GM19438 (cell line): ENCODE measurements at regions not wholly inside any gene's neighbourhood (a gene's known extent, or its start where the extent isn't known, plus 50 kb on each side); places are given as distances from the start of the nearest gene placed in this dataset.

ENCODE experiments used
- ATAC-seq: cut with Tn5 transposase; IDR thresholded peaks from one replicate; pipeline ENCODE4 v1.9.1; 2021; ENCODE audit warnings: low read depth; ENCODE audit not compliant: unreplicated experiment

DNA sequence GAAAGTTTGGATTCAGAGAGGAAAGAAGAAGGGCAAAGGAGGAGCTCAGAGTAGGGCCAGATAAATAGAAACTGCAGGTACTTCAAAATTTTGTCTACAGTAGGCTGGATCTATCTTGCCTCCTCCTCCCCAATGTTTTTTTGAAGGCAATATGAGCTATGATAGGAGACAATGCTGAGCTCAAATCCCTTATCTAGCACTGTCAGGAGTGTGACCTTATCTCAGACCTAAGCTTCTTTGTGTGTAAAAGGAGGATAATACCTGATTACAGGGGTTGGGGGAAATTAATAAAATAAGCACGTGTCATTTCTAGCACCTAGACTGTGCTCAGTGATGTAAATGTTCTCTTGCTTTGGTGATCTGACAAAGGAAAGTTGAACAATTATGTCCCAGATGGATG lies 137.8 kb upstream of the CD180 start:
- no peak for ATAC-seq

DNA sequence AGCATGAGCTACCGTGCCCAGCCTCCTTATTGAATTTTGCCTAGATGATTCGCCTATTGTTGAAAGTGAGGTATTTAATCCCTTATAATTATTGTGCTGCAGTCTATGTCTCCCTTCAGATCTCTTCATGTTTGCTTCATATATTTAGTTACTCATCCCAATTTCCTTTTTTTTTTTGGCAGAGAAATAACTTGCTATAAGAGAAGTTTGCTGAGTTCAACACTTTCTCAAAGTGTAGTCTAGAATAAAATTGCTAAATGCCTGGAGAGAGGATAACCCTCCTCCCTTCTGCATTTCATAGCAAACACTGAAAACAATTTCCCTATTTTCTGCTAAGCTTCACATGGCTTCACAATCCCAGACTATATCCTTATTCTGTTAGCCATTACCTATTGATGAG lies 136.6 kb upstream of the CD180 start:
- ATAC-seq = no peak

DNA sequence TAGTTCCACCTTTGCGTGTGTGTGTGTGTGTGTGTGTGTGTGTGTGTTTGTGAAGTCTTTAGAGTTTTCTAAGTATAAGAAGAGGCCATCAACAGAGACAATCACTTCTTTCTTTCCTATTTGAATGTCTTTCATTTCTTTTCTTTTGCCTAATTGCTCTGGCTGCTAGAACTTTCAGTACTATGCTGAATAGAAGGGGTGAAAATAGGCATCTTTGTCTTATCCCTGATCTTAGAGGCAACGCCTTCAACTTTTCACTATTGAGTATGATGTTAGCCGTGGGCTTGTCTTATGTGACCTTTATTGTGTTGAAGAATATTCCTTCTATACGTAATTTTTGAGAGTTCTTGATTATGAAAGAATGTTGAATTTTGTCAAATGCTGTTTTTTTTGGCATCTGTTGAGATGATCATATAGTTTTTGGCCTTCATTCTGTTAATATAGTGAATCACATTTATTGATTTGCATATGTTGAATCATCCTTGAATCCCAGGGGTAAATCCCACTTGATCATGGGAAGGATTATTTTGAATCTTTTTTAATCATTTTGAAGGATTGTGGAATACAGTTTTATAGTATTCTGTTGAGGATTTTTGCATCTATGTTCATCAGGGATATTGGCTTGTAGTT lies 134.8 kb upstream of the CD180 start:
- no peak for ATAC-seq

DNA sequence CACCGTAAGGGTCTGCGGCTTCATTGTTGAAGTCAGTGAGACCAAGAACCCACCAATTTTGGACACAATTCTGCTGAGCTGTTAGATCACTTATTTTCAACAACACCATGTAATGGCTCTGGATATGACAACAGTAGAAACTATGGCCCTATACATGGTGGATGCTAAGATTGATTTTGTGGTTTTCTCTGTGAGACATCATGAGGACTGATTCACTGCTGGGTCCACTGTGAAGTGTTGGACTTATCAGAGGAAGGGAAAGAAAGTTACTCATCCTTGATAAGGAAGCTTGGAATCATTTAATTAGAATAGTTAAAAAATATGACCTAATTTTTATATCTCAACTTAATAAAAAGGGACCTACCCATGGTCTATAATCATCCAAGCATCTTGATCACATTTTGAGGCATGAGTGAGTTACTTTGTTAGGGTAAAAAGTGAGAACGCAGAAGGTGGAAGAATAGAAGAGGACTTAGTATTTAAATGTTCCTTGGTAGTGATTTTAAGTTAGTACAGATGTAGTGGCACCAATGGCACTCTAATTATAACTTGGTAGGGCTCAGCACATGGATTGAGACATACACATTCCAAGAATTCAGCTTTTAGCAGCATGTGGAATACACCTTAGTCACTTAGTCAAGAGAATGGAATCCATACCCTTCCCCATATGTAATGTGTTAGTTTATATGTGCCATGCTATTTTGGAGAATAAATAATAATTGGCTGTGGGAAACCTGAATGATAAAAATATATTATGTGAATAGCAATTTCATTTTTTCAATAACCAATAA lies 123.5 kb upstream of the CD180 start:
- no peak for ATAC-seq

DNA sequence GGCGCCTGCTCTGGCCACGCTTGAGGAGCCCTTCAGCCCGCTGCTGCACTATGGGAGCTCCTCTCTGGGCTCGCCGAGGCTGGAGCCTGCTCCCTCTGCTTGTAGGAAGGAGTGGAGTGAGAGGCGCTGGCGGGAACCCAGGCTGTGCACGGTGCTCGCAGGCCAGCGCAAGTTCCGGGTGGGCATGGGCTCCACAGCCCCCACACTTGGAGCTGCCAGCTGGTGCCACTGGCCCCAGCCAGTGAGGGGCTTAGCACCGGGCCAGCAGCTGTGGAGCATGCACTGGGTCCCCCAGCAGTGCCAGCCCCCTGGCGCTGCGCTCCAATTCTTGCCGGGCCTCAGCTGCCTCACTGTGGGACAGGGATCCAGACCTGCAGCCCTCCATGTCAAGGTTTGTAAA lies 122.1 kb upstream of the CD180 start:
- no peak for ATAC-seq

DNA sequence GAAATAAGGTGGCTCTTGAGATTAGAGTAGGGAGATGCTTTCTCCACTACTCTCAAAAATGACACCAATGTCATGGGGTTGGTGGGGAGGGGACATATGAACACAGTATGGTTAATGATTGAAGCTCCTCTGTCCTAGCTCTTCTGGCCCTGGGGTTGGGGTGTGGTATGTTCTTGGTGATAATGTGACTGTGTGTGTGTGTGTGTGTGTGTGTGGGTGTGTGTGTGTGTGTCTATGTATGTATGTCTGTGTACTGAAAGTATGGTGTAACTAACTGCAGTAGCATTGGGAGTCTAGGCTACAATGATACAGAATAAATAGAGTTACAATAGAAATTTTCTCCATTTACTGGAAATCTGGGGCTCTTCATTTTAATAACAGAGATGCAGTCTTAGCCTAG lies 121.0 kb upstream of the CD180 start:
- no peak for ATAC-seq

DNA sequence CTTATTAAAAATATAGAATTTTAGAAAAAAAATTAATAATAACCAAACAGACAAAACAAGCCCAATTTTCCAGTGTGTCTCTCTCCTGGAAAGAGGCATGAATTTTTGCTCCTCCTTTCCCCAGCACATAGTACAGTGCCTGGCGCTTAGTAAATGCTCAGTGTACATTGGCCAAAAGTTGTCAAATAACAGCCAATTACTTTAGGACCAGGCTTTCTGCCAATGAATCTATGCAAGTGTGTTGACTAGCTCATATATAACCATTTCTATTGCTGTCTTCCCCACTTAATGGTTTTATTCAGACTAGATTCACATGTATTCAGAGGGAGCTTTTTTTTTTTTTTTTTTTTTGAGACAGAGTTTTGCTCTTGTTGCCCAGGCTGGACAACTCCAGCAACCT lies 120.1 kb upstream of the CD180 start:
- no peak for ATAC-seq

DNA sequence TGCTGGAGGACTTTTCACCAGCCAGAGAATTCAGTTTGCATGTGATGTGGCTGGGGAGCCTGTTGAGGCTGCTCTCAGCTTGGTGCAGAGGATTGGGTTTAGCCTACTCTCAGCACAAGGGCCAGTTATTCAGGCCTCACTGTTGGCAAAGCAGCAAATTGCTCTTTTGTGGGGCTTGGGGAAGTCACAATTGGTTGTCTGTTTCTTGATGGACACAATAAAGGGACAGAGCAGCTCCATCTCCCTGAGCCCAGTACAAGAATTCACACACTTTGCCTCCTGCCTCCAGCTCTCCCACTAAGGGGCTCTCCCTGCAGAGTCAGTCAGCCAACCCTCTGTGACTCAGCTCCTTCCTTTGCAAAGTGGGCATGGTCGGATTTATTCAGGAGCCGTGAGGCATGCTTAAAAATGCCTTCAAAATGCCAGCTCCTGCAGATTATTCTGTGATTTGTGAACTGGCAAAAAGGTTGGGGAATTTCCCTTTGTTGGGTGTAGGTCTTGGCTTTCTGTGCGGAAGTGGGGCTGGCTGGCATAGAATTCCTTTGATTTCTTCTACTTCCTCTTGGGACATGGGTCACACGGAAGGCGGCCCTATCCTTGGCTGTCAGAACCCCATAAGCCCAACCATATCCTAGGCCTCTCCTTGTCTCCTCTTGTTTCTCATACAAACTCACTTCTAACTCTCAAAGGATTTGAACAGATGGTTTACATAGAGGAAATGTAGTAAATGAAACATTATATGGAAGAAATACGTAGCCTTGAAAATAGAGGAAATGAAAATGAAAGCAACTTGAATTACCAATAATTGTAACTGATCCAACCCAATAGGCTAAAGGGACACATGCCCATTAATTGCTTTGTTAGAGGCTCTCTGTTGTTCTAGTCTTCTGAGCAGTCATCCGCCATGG lies 118.7 kb upstream of the CD180 start:
- ATAC-seq = no peak

DNA sequence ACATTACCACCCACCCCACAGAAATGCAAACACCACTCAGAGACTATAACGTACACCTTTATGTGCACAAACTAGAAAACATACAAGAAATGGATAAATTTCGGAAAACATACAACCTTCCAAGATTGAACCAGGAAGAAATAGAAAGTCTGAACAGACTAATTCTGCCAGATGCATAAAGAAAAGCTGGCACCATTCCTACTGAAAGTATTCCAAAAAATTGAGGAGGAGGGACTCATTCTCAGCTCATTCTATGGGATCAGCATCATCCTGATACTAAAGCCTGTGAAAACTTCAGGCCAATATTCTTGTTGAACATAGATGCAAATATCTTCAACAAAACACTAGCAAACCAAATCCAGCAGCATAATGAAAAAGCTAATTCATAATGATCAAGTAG lies 115.1 kb upstream of the CD180 start:
- ATAC-seq = no peak

DNA sequence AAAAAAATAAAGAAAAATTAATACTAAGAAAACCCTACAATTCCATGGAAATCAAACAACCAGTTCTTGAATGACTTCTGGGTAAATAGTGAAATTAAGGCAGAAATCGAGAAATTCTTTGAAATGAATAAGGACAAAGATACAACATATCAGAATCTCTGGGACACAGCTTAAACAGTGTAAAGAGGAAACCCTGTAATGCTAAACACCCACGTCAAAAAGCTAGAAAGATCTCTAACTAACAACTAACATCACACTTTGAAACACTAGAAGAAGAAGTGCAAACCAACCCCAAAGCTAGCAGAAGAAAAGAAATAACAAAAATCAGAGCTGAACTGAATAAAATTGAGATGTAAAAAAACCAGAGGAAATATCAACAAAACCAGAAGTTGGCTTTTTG lies 114.6 kb upstream of the CD180 start:
- no peak for ATAC-seq

DNA sequence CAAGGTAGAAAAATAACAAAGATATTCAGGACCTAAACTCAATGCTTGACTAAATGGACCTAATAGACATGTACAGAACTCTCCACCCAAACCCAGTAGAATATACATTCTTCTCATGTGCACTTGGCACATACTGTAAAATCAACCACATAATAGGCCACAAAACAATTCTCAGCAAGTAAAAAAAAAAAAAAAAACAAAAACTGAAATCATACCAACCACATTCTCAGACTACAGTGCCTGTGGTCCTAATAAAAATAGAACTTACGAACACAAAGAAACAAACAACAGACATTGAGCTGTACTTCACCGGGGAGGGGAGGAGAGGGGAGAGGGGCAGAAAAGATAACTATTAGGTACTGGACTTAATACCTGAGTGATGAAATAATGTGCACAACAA lies 114.1 kb upstream of the CD180 start:
- no peak for ATAC-seq

DNA sequence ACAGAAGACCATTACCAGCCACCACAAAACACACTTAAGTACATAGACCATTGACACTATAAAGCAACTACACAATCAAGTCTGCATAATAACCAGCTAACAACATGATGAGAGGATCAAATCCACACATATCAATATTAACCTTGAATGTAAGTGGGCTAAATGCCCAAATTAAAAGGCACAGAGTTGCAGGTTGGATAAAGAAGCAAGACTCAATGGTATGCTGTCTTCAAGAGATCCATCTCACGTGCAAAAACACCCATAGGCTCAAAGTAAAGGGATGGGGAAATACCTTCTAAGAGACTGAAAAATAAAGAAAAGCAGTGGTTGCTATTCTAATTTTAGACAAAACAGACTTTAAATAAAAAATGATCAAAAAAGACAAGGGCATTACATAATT lies 113.6 kb upstream of the CD180 start:
- no peak for ATAC-seq

DNA sequence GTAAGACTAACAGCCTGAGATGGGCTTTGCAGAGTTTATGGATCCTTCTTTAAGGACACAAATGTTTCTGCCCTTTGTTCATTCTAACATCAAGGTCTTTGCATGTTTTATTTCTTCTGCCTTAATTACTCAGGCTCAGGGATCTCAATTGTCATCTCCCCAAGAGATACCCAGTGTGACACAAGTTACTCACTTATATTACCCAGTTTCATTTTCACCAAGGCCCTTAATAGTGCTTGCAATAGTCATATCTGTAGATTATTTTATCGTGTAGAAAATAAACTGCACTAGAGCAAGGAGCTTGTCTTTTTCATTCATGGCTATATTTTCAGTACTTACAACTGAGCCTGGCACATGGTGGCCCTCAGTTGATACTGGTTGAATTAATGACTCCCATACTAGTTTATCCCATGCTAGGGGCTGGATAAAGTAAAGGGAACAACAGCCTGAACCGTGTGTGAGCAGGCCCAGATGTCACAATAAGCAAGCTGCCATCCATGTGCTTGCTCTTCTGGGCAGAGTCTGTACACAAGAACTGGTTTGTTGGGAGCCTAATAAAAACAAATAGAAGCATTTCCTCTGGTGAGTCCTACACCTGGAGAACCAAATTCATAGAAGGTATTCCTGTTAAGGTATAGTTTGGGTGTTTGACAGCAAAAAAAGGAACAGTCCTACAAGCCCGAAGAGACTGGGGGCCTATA lies 112.5 kb upstream of the CD180 start:
- ATAC-seq = no peak

DNA sequence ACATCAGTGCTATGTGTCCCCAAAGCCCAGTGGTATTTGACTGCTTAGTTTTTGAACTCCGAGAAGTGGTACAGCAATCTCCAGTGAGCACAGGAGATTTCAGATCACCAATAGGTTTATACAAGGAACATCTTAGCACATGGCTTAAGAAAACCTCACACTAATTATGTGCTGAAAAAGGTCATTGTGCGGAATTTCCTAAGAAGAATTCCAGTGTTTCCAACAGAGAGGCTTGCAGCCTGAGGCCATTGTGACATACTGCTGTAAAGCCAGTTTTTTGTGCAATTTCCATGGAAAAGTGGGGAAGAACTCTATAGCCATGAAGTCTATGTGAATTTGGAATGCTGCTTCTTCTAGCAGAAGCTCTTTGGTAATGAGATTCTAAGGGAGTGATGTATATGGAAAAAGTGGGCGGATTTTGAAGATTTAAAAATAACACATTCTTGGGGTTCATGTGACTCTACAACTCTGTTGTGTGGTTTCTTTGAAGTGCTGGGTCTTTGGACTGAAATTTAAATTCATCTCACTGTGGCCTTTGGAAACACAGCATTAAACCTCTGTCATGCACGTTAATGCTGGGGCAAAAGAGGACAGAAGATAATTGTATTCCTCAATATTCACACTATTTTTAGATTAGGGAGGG lies 110.5 kb upstream of the CD180 start:
- ATAC-seq = no peak

DNA sequence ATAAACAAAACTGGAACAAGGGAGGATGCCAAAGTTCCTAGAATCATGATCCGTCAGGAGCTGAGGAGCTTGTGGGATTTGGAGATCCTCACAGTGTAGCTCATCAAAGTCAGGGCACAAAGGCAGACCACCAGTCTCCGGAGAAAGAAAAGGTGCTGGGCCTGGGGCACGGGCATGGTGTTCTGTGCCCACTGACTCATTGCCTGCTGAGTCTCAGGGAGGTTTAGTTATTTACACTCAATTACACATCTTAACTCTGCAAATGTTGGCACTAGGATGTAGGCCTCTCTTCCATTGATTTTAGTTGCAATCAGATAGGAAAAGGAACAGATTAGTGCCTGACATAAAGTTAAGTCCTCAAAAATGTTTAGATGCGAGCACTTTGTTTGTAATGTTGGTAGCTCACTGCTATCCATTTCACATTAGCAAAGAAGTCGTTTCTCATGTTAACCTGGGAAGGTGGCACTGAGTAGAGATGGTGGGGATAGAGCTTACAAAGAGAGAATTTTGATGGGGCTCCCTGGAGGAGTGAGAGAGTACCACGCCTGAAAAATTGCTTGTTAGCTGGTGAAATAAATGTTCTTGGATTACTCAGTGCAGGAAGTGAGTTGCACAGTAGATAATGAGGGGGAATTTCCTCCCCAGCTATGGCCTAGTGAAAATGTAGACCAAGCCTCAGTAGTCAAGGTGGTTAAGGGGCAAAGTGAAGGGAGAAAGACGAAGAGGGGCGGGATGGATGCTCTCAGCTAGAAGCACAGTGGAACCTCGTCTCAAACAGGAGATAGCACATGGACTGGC lies 109.5 kb upstream of the CD180 start:
- ATAC-seq = no peak

DNA sequence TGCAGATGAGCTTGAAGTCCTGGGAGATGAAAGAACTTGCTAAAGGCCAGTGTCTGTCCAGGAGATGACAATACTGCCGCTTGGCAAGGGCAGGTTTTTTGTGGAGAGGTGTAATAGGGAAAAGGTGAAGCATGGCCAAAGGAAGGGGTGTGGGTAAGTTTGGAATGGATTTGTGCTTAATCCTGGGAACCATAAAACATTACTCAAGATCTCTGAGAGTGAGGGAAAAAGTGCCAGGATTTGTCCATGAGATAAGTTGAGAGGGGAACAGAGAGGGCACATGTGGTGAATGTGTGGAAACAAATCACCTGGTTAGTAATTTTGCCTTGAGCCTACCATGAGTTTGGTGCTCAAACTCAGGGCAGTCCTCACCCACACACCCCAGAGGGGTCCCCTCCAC lies 108.8 kb upstream of the CD180 start:
- ATAC-seq = no peak

DNA sequence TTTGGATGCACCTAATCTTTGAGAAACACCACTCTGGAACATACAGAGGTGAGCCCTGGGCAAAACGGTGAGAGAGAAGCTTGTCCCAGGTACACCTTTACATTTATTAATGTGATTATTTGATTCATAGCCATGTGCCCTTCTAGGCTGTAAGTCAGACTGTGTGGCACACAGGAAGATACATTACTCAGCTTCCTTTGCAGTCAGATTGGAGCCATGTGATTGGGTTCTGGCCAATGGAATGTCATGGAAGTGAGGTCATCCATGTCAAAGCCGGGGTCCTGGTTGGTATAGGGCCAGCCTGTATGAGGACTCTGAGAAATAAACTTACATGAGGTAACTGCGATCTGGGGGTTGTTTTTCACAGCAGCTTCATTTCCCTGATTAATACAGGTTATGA lies 106.8 kb upstream of the CD180 start:
- no peak for ATAC-seq

DNA sequence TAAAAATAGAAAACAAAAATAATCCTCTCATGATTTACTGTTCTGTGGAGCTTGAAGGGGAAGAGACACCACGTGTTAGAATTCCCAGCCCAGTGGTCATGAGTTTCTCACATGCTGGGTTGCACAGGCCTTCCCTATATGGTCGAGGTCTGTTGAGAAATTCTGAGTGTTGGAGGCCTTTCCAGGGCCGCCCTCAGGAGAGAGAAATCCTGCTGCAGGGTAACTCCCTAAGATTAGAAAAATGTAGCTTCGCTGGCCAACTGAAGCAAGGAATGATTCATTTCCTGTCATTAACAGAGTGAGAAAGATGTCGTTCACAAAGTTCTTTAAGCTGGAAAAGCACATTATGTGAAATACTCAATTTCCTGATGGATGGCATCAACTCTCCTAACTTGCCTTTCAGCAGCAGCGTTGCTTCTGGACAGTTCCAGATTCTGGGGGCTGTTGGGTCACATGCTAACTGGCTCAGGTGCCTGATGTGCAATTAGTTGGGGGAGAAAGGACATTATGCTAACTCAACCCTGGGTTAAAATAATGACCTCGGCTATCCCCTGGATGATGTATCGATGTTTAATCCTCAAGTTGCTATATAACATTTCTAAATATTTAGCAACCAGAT lies 104.8 kb upstream of the CD180 start:
- ATAC-seq = no peak

DNA sequence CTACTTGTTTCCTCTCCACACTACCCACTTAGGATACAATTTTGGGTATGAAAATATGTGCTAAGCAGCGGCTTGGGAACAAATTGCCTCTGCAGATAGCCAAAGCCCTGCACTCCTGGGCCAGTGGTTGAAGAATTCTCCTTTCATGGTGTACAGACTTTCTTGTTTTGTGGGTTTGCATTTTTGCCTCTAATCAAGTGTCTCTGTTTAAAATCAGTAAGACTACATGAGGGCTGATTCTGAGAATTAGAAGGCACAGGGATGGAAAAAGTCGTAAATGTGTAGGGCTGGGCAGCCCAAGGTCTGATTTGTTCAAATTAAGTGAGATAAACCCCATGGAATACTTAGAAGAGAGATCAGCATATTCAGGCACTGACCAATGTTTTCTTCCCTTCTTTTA lies 103.7 kb upstream of the CD180 start:
- ATAC-seq = no peak
